HUES6 (cell line): ENCODE measurements at regions not wholly inside any gene's neighbourhood (a gene's known extent, or its start where the extent isn't known, plus 50 kb on each side); places are given as distances from the start of the nearest gene placed in this dataset.

Source experiments
- H3K27ac ChIP-seq: 2 replicates; pipeline ENCODE4 v1.7.0; 2013; ENCODE audit warnings: low read depth, mild to moderate bottlenecking, low read length, inconsistent platforms
- H3K27me3 ChIP-seq: 2 replicates; pipeline ENCODE4 v1.6.1; 2013; ENCODE audit warnings: low read length; ENCODE audit not compliant: control insufficient read depth, insufficient read depth
- H3K36me3 ChIP-seq: 2 replicates; pipeline ENCODE4 v1.6.1; 2013; ENCODE audit warnings: low read length; ENCODE audit not compliant: control insufficient read depth, insufficient read depth
- H3K4me1 ChIP-seq: 2 replicates; pipeline ENCODE4 v1.6.1; 2013; ENCODE audit warnings: low read length; ENCODE audit not compliant: control insufficient read depth, insufficient read depth
- H3K4me3 ChIP-seq: 2 replicates; pipeline ENCODE4 v1.5.1; 2013; ENCODE audit warnings: low read depth, low read length
- H3K9ac ChIP-seq: one replicate; pipeline ENCODE4 v1.6.1; 2013; ENCODE audit warnings: mild to moderate bottlenecking, low read length
- H3K9me3 ChIP-seq: 2 replicates; pipeline ENCODE4 v1.6.1; 2013; ENCODE audit warnings: low read depth, low read length; ENCODE audit not compliant: control insufficient read depth, insufficient read depth

DNA sequence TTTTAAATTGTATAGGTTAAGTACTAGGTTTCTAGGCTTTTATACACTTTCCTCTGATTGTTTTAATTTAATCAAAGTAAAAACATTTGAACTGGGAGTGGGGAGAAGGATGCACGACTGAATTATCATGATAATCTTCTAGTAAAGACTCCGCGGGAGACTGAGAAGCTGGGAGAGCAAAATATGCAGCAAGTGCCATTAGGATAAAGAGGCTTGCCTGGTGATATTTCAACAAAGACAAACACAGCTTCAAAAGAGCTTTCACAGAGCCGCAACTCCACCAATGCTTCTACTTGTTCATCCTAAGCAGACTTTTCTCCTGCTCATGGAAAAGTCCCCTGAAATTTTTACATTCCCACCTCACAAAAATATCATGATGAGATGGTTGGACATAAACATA is 239.0 kb upstream of the PTBP2 start:
- Histone ChIP-seq H3K27me3 (peaks cover 61% of the 10 kb centered on the region), H3K9ac (no peak overlapping the region), H3K4me1 (peaks cover 8% of the 10 kb centered on the region), H3K27ac (no peak overlapping the region), H3K4me3 (no peak overlapping the region), H3K36me3 (no peaks in the 10 kb centered on the region), H3K9me3 (no peaks in the 10 kb centered on the region)

DNA sequence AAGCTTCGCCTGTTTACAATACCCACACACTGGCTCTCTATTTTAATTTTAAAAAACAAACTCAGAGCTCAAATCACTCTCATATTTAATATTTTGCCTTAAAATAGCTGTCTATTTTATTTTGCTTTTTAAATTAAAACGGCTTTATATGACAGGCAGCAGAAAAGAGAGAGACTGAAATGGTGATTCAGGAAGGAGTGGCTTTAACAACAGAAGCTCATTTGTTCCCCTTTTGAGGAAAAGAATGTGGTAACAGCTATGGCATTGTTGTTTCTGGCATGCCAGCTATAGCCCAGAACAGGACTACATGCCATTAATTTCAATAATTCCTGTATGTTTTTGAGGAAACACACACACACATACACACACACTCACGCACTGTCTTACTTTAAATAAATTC is 234.2 kb upstream of the PTBP2 start:
- H3K27ac ChIP-seq = no peak overlapping the region
- H3K4me3 ChIP-seq = no peak overlapping the region
- H3K9ac ChIP-seq = no peak overlapping the region
- peaks cover 30% of the 10 kb centered on the region for H3K27me3 ChIP-seq
- no peaks in the 10 kb centered on the region for H3K36me3 ChIP-seq
- H3K9me3 ChIP-seq = no peaks in the 10 kb centered on the region
- peaks cover 16% of the 10 kb centered on the region for H3K4me1 ChIP-seq

DNA sequence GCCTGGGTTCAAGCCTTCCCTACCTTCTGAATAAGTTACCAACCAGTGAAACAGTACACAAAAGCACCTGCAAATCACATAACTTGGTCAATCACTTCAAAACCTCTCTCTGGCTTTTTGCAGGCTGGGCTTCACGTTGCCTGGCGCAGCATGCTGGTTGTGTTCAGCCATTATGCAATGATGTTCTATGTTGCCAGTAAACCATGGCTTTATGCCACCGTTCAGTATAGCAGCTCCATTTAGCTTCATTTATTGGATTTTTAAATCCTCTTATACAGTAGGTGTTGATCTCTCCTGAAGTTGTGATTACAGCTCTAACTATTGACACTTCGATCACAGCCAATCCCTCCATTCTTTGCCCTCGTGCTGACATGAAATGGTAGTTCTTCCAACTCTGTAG is 233.6 kb upstream of the PTBP2 start:
- H3K27me3 ChIP-seq = peaks cover 27% of the 10 kb centered on the region
- H3K9me3 ChIP-seq = no peaks in the 10 kb centered on the region
- no peak overlapping the region for H3K27ac ChIP-seq
- H3K4me3 ChIP-seq = no peak overlapping the region
- peaks cover 16% of the 10 kb centered on the region for H3K4me1 ChIP-seq
- H3K36me3 ChIP-seq = no peaks in the 10 kb centered on the region
- H3K9ac ChIP-seq = no peak overlapping the region

DNA sequence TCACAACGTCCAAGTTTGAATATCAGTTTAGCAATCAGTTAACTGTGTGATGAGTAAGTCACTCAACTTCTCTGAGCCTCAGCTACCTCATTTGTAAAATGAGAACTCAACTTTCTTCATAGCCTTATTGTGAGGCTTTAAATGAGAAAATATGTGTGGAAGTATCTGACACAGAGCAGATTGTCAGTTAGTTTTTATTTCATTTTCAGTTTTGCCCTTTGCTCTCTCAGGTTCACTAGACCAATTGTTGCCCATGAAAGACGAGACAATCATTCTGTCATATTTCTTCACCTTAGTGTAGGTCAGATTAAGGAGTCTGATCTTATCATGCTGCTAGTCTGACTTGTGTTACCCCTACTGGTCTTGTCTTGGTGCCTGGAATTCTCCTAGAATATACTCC is 232.8 kb upstream of the PTBP2 start:
- Histone ChIP-seq H3K27me3 (peaks cover 22% of the 10 kb centered on the region), H3K4me1 (peaks cover 16% of the 10 kb centered on the region), H3K36me3 (no peaks in the 10 kb centered on the region), H3K9me3 (no peaks in the 10 kb centered on the region), H3K9ac (no peak overlapping the region), H3K4me3 (no peak overlapping the region), H3K27ac (no peak overlapping the region)

DNA sequence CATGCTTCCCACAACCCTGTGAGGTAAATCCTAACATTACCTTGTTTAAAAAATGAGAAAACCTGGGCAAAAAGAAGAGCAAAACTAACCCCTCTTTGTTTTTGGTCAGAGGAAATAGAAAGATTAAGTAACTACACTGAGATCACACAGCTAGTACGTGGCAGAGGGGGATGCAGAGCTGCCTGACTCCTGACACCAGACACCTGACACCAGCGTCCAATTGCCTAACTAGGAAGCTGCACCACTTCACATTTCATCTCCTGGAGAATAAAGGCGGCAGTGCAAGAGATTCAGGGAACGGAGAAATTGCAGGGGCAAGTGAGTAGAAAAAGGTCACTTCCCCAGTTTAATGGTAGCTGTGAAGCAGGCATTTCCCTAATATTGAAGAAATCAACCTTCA is 229.3 kb upstream of the PTBP2 start:
- Histone ChIP-seq H3K9ac (no peak overlapping the region), H3K27me3 (peaks cover 10% of the 10 kb centered on the region), H3K9me3 (no peaks in the 10 kb centered on the region), H3K36me3 (no peaks in the 10 kb centered on the region), H3K27ac (no peak overlapping the region), H3K4me3 (no peak overlapping the region), H3K4me1 (peaks cover 16% of the 10 kb centered on the region)

DNA sequence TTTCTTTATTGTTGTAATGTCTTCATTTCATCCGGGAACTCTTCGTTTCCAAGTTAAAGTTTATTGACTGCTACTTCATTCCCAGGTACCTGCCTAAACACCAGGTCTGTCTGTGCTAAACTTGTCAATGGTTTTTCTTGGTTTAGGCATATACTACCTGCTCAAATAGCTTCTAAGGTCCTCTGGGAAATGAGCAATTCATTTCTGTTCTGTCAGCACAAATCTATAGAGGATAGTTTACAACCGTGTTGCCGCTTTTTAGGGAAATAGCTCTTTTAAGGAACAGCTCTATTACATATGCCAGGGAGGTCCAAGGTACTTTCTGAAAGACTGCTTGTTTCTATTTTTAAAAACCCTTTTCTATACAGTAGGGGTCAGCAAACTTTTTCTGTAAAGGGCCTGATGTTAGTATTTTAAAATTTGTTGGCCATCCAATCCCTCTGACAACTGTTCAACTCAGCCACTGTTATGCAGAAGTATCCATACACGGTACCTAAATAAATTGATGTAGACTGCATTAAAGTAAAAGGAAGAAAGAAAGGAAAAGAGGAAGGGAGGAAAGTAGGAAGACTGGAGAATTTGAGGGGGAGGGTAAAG is 222.7 kb upstream of the PTBP2 start:
- Histone ChIP-seq H3K27me3 (no peaks in the 10 kb centered on the region; the same call in 1 of the 2 replicates), H3K9ac (no peak overlapping the region), H3K4me3 (no peak overlapping the region), H3K36me3 (no peaks in the 10 kb centered on the region), H3K27ac (no peak overlapping the region), H3K4me1 (no peaks in the 10 kb centered on the region), H3K9me3 (no peaks in the 10 kb centered on the region)

DNA sequence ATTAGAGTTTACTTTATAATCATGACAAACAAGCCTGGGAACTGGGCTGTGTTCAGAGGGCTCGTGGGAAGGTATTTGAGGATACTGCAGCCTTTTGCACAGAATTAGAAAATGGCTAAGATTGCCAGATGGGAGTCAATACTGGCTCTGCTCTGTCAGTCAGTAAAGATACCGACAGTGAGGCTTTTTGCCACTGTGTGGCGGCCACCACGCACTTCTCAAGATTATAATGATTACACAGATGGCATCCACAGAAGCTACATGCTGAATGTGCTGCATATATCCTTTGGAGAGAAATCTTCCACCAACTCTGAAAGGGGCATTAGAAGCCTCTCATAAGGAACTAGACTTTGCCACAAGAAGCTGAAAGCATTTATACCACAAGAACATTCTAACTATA is 213.4 kb upstream of the PTBP2 start:
- H3K9me3 ChIP-seq = no peaks in the 10 kb centered on the region
- H3K27ac ChIP-seq = no peak overlapping the region
- H3K9ac ChIP-seq = no peak overlapping the region
- no peak overlapping the region for H3K4me3 ChIP-seq
- H3K27me3 ChIP-seq = no peaks in the 10 kb centered on the region
- H3K4me1 ChIP-seq = peaks cover 12% of the 10 kb centered on the region
- no peaks in the 10 kb centered on the region for H3K36me3 ChIP-seq

DNA sequence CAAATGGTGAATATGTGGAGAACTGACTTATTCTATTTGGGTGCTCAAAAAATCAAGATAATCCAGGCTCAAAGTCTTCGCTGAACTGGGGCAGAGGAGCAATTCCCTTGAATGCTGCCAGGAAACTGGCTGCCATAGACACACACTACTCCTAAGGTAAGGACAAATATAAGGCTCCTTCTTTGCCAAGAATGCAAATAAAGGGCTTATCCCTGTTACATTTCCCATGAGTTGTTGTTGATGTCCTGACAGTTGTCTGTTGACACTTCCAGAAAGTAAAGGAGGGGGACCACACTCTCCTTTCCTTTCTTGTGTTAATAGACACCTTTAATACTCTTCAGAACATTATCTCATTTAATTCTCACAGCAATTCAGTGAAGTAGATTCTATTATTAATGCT is 212.2 kb upstream of the PTBP2 start:
- H3K27me3 ChIP-seq = no peaks in the 10 kb centered on the region
- no peaks in the 10 kb centered on the region for H3K9me3 ChIP-seq
- no peak overlapping the region for H3K9ac ChIP-seq
- no peak overlapping the region for H3K27ac ChIP-seq
- H3K4me3 ChIP-seq = no peak overlapping the region
- no peaks in the 10 kb centered on the region for H3K36me3 ChIP-seq
- H3K4me1 ChIP-seq = peaks cover 12% of the 10 kb centered on the region

DNA sequence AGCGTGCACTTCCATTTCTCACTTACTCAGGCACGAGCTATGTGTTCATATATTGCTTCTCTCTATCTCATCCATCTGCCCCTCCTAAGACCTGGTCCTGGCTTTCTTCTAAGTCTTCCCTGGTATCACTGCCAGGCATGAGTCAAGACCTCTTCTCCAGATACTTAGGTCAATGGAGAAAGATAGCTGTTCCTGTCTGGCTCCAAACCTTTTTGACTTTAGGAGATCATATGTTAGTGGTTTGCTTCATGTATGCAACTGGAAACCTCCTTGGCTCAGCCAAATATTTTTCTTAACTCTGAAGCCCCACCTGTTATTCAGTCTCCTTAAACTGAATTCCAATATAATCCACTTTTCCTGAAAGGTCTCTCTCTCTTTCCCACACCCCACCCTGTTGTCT is 211.6 kb upstream of the PTBP2 start:
- Histone ChIP-seq H3K27ac (no peak overlapping the region), H3K36me3 (no peaks in the 10 kb centered on the region), H3K9ac (no peak overlapping the region), H3K27me3 (no peaks in the 10 kb centered on the region), H3K4me3 (no peak overlapping the region), H3K4me1 (peaks cover 12% of the 10 kb centered on the region), H3K9me3 (no peaks in the 10 kb centered on the region)

DNA sequence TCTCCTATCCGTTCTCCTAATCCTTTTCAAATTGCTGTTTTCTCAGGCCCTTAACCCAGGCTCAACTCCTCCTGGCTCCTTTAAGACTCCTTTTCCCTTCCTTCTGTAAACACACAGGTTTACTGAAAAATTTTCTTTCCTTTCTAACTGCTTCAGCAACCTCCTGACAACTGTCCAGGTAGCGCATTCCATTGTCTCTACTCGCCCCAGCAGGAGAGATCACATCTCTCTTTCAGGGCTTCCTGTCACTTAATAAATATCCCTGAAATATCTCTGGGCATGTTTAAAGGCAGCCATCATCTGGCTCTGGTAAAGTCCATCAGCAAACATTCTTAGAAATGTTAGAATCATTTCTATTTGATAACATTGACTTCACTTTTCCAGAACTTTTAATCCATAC is 211.2 kb upstream of the PTBP2 start:
- H3K9ac ChIP-seq = no peak overlapping the region

DNA sequence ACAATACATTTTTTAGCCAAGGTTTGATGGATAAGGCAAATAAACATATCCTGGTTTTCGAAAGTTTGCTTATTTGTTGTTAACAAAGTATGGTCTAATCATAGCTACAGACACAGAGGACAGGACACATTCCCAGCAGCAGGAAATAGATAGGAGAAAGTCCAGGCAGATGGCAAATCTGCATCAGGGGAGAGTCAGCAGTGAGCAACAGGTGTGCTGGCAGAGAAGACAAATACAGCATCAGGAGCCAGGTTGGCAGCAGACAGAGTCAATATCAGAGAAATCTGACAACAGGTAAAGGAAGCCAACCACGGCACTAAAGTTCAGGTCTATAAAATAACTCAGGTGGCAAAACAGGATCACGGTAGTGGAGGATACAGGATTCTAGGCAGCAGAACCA is 210.7 kb upstream of the PTBP2 start:
- Histone ChIP-seq H3K4me1 (peaks cover 12% of the 10 kb centered on the region), H3K9me3 (no peaks in the 10 kb centered on the region), H3K9ac (no peak overlapping the region), H3K36me3 (no peaks in the 10 kb centered on the region), H3K4me3 (no peak overlapping the region), H3K27me3 (no peaks in the 10 kb centered on the region), H3K27ac (no peak overlapping the region)

More for the DNA sequence above, 211.2 kb upstream of the PTBP2 start:
- no peaks in the 10 kb centered on the region for H3K36me3 ChIP-seq
- no peaks in the 10 kb centered on the region for H3K27me3 ChIP-seq
- H3K9me3 ChIP-seq = no peaks in the 10 kb centered on the region
- no peak overlapping the region for H3K4me3 ChIP-seq
- no peak overlapping the region for H3K27ac ChIP-seq
- H3K4me1 ChIP-seq = peaks cover 12% of the 10 kb centered on the region

DNA sequence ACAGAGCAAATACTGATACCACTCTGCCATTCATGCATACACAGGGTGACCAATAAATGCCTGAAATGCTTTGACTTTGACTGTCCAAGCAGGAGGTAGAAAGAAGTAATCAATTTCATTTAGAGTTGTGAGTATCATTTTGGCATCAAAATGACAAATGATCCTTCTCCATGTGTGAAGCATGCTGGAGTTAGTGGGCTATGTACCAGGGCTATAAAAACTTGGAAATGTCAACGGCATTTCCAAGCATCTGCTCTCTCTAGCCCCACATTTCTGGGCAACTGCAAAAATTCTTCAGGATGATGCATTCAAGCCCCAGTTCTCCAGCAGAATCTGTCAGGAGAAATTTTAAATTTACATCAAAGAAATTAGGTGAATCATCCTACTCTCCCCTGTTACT is 208.4 kb upstream of the PTBP2 start:
- no peak overlapping the region for H3K9ac ChIP-seq
- H3K27ac ChIP-seq = no peak overlapping the region
- H3K27me3 ChIP-seq = no peaks in the 10 kb centered on the region
- H3K36me3 ChIP-seq = no peaks in the 10 kb centered on the region
- H3K9me3 ChIP-seq = no peaks in the 10 kb centered on the region
- H3K4me1 ChIP-seq = peaks cover 12% of the 10 kb centered on the region
- H3K4me3 ChIP-seq = no peak overlapping the region
